Mesothelial cell of epicardium (in vitro differentiated cells): ENCODE measurements at regions not wholly inside any gene's neighbourhood (a gene's known extent, or its start where the extent isn't known, plus 50 kb on each side); places are given as distances from the start of the nearest gene placed in this dataset.

Experiments used
- DNase-seq, 2 experiments: peaks; one replicate each; pipeline ENCODE4 v3.0.0; 2021; ENCODE audit warnings: low spot score in 2 of 2; ENCODE audit not compliant: unreplicated experiment in 2 of 2
- H3K27ac Mint-ChIP-seq: 2 replicates; pipeline ENCODE4 v1.8.0; 2021; ENCODE audit warnings: mixed read lengths
- H3K27me3 Mint-ChIP-seq: 2 replicates; pipeline ENCODE4 v1.8.0; 2021; ENCODE audit warnings: low read depth, mixed read lengths
- H3K36me3 Mint-ChIP-seq: 2 replicates; pipeline ENCODE4 v1.8.0; 2021; ENCODE audit warnings: mixed read lengths
- H3K4me1 Mint-ChIP-seq: 2 replicates; pipeline ENCODE4 v1.8.0; 2021; ENCODE audit warnings: mixed read lengths
- H3K4me3 Mint-ChIP-seq: 2 replicates; pipeline ENCODE4 v1.8.0; 2021; ENCODE audit warnings: mild to moderate bottlenecking, moderate library complexity, mixed read lengths
- H3K9me3 Mint-ChIP-seq: 2 replicates; pipeline ENCODE4 v1.8.0; 2021; ENCODE audit warnings: mixed read lengths
- TF ChIP-seq, protein P1 (sequence below): fragments of 200-600 bp; sonication (generic); IDR thresholded peaks from one replicate; pipeline ENCODE4 v1.5.0; 2021; ENCODE audit warnings: antibody characterized with exemption; ENCODE audit not compliant: unreplicated experiment

DNA sequence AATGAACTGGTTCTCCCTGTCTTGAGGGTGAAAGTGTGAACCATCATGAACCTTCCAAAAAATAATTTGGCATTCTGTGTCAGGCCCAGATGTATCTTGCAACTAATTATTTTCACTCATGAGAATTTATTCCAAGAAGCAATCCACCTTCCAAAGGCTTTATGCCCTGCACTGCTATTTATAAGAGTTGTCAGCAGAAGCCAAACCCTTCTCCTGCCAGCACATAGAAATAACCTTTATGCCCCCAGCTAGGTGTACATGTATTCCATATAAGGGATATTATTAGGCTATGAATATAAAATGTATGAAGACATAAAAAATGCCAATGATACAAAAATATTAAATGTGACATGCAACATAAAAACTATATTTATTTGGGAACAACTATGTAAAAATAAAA is 69.0 kb upstream of the GDF10 start:
- Mint-ChIP-seq H3K36me3 (no peaks in the 10 kb centered on the region), H3K4me1 (no peaks in the 10 kb centered on the region), H3K4me3 (no peak overlapping the region)

DNA sequence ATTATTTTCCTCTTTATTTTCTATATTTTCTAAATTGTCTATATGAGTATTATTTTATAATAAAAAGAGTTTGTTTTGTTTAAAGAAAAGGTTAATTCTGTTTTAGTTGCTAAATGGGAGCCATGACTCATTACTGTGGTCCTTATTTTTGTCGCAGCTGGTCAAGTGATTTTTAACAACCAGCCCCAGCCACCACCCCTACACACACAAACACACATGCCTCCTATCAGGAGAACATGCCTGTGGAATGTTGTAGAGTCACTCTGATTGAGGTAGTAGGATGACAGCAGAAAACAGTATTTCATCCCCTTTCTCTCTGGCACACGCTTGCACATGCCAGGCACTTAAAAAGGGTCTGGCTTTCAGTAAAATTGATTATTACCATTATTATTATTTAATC is 68.6 kb upstream of the GDF10 start:
- H3K27ac Mint-ChIP-seq: no peak overlapping the region
- H3K36me3 Mint-ChIP-seq: no peaks in the 10 kb centered on the region
- TF ChIP-seq, protein P1, sequence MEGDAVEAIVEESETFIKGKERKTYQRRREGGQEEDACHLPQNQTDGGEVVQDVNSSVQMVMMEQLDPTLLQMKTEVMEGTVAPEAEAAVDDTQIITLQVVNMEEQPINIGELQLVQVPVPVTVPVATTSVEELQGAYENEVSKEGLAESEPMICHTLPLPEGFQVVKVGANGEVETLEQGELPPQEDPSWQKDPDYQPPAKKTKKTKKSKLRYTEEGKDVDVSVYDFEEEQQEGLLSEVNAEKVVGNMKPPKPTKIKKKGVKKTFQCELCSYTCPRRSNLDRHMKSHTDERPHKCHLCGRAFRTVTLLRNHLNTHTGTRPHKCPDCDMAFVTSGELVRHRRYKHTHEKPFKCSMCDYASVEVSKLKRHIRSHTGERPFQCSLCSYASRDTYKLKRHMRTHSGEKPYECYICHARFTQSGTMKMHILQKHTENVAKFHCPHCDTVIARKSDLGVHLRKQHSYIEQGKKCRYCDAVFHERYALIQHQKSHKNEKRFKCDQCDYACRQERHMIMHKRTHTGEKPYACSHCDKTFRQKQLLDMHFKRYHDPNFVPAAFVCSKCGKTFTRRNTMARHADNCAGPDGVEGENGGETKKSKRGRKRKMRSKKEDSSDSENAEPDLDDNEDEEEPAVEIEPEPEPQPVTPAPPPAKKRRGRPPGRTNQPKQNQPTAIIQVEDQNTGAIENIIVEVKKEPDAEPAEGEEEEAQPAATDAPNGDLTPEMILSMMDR: no peak
- H3K9me3 Mint-ChIP-seq: peaks cover 5% of the 10 kb centered on the region
- no peak overlapping the region for H3K4me3 Mint-ChIP-seq
- H3K4me1 Mint-ChIP-seq: no peaks in the 10 kb centered on the region
- no peak for DNase-seq
- H3K27me3 Mint-ChIP-seq: peaks cover 12% of the 10 kb centered on the region

More for the DNA sequence above, 69.0 kb upstream of the GDF10 start:
- Mint-ChIP-seq H3K27me3 (peaks cover 15% of the 10 kb centered on the region), H3K27ac (no peak overlapping the region), H3K9me3 (peaks cover 5% of the 10 kb centered on the region)
- no peak for DNase-seq
- TF ChIP-seq, protein P1: no peak

DNA sequence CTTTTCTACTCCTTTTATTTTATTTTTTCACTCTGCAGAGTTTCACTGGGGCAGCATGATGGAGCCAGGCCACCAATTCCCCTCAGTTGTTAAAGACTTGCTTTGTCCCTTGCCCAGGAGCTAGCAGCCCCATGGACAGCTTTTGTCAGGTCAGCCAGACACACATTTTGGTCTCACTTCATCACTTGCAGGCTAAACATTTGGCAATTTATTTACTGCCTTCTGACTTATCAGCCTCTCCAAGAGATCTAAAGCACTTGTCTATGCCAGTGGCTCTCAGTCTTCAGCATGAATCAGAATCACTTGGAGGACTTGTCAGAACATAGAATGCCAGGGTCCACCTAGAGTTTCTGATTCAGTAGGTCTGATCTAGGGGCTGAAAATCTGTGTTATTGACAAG is 66.4 kb upstream of the GDF10 start:
- Mint-ChIP-seq H3K27ac (no peak overlapping the region), H3K9me3 (peaks cover 4% of the 10 kb centered on the region), H3K4me3 (no peak overlapping the region), H3K36me3 (no peaks in the 10 kb centered on the region), H3K27me3 (peaks cover 6% of the 10 kb centered on the region), H3K4me1 (no peaks in the 10 kb centered on the region)
- TF ChIP-seq, protein P1: no peak
- no peak for DNase-seq

DNA sequence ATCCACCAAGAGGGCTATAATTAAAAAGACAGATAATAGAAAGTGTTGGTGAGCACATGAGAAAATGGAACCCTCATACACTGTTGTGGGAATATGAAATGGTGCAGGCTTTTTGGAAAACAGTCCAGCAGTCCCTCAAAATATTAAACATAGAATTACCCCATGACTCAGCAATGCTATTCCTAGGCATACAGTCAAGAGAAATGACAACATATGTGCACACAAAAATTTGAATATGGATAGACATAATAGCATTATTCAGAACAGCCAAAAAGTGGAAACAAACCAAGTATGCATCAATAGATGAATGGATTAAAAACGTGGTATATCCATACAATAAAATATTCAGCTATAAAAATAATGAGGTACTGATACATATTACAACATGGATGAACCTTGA is 64.5 kb upstream of the GDF10 start:
- Mint-ChIP-seq H3K36me3 (no peaks in the 10 kb centered on the region), H3K27ac (no peak overlapping the region)

DNA sequence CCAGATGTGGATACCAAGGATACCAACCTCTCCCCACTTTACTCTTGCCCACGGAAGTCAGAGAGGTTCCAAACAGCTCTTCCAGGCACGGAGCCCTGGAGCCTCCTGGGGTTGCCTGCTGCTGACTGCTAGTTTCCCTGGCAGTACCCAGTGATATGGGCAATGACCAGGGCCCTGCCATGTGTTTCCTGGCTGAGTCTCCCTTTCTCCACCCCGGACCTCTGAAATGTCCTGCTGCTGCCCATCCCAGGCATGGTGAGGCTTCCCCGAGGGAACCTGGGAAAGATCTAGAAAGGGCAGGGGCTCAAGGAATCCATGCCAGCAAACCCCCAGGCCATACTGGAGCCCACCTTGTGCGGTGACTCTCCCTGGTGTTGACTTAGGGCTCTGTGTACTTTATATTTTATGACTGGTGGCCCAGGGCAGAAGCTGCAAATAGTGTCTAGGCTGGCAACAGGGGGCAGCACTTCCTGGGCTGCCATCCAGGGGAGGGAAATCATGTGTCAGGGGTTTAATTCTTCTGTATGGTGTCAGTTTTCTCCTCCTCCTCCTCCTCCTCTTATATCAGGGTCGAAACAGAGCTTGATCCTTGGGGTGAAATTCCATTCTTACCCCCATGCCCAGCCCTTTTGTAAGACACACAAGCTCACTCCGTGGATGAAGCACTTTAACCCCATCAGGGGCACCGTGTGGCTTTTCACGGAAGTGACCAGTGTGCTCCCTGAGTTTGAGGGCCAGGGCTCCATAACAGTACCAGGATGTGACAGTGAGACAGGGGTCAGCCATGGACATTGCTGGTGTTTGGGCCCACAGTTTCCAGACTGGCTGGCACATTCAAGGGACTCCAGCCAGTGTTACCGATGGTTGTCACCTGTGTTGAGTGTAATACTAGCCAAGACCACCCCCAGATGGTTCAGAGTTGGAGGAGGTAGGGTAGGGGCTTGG is 62.4 kb upstream of the GDF10 start:
- peak in 1 of 2 experiments; percentile 17 for DNase-seq
- H3K4me3 Mint-ChIP-seq: no peak overlapping the region
- peaks cover 26% of the 10 kb centered on the region for H3K27me3 Mint-ChIP-seq
- no peak overlapping the region for H3K27ac Mint-ChIP-seq
- H3K4me1 Mint-ChIP-seq: no peaks in the 10 kb centered on the region
- TF ChIP-seq, protein P1: no peak
- no peaks in the 10 kb centered on the region for H3K36me3 Mint-ChIP-seq
- H3K9me3 Mint-ChIP-seq: no peaks in the 10 kb centered on the region

More for the DNA sequence above, 64.5 kb upstream of the GDF10 start:
- no peak for DNase-seq
- H3K4me3 Mint-ChIP-seq: no peak overlapping the region
- no peaks in the 10 kb centered on the region for H3K9me3 Mint-ChIP-seq
- peaks cover 12% of the 10 kb centered on the region for H3K27me3 Mint-ChIP-seq
- H3K4me1 Mint-ChIP-seq: no peaks in the 10 kb centered on the region
- TF ChIP-seq, protein P1: no peak
